ENCODE measurements at regions not wholly inside any gene's neighbourhood (a gene's known extent, or its start where the extent isn't known, plus 50 kb on each side); places are given as distances from the start of the nearest gene placed in this dataset.
A peak's percentile ranks its signal among the peaks of the same experiment; 100 is the strongest.

DNA sequence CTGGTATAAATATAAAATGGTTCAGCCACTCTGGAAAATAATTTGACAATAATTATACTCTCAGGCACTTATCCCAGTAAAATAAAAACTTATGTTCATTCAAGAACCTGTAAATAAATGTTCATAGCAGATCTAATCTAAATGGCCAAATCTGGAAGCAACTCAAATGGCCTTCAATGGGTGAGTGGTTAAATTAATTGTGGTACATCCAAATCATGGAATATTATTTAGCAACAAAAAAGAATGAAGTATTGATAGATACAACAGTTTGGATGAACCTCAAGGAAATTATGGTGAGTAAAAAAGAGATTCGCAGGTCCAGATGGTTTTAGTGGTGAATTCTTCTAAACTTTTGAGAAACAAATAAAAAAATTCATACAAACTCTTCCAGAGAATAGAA, 287.0 kb upstream of the ZC3H12C start:
- intact Hi-C loops (cut with micrococcal nuclease; ENCODE audit: unreplicated experiment), result no loop called here
- POLR2A ChIA-PET (ENCODE audit: unreplicated experiment), result no interaction called here
- BruUV-seq (replicated peaks), result no TSS peak
- Histone ChIP-seq H4K20me1 (ENCODE audit: insufficient read depth) (no peaks in the 10 kb centered on the region), H3K4me3 (no peak overlapping the region), H3K9me2 (ENCODE audit: insufficient read depth) (no peaks in the 10 kb centered on the region), H3K36me3 (ENCODE audit: low read depth) (no peaks in the 10 kb centered on the region), H3K4me2 (no peak overlapping the region), H3K4me1 (replicated peaks; ENCODE audit: insufficient read depth) (no peaks in the 10 kb centered on the region), H3K79me2 (ENCODE audit: low read depth) (no peaks in the 10 kb centered on the region), H3K27me3 (ENCODE audit: insufficient read depth, low read depth) (no peaks in the 10 kb centered on the region), H3F3A (ENCODE audit: insufficient read depth, low read depth) (no peaks in the 10 kb centered on the region), H3K9me3 (ENCODE audit: insufficient read depth, low read depth) (no peaks in the 10 kb centered on the region), H3K27ac (no peak overlapping the region), H2AFZ (no peak overlapping the region)
- CTCF ChIA-PET, result no interaction called here
- no peak for DNase-seq
- no peak for TF ChIP-seq EZH2 (IDR thresholded peaks at IDR 0.05; ENCODE audit: low read depth)
- no peak for TF ChIP-seq CTCF (conservative IDR thresholded peaks at IDR 0.05)

DNA sequence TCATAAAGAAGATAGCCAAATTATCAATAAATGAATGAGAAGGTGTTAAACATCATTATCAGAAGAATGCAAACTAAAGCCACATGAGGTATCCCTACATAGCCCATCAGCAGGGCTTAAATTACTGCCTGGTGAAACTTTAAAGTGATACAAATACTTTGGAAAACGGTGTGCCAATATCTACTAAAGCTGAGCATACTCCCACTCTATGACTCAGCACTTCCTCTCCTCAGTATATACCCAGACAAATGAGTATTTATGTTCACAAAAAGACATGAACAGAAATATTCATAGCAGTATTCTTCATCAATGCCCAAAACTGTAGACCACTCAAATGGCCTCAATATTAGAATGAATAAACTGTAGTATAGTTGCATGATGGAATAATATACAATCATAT, 284.6 kb upstream of the ZC3H12C start:
- no peaks in the 10 kb centered on the region for H3K4me1 ChIP-seq (replicated peaks; ENCODE audit: insufficient read depth)
- no TSS peak for BruUV-seq (replicated peaks)
- no peaks in the 10 kb centered on the region for H3K79me2 ChIP-seq (ENCODE audit: low read depth)
- intact Hi-C loops (cut with micrococcal nuclease; ENCODE audit: unreplicated experiment), result no loop called here
- no peaks in the 10 kb centered on the region for H3F3A ChIP-seq (ENCODE audit: insufficient read depth, low read depth)
- H4K20me1 ChIP-seq (ENCODE audit: insufficient read depth), result no peaks in the 10 kb centered on the region
- H3K27me3 ChIP-seq (ENCODE audit: insufficient read depth, low read depth), result peaks cover 3% of the 10 kb centered on the region; the same call in 1 of the 2 replicates
- peak overlapping the region; percentile 30; the same call in 1 of the 2 replicates for H2AFZ ChIP-seq
- H3K9me2 ChIP-seq (ENCODE audit: insufficient read depth), result no peaks in the 10 kb centered on the region
- no peaks in the 10 kb centered on the region for H3K9me3 ChIP-seq (ENCODE audit: insufficient read depth, low read depth)
- DNase-seq, result no peak
- no peak overlapping the region for H3K27ac ChIP-seq
- H3K4me3 ChIP-seq, result no peak overlapping the region
- no peak overlapping the region for H3K4me2 ChIP-seq
- H3K36me3 ChIP-seq (ENCODE audit: low read depth), result no peaks in the 10 kb centered on the region
- ChIA-PET POLR2A (ENCODE audit: unreplicated experiment) (no interaction called here), CTCF (no interaction called here)
- no peak for TF ChIP-seq EZH2 (IDR thresholded peaks at IDR 0.05; ENCODE audit: low read depth)

DNA sequence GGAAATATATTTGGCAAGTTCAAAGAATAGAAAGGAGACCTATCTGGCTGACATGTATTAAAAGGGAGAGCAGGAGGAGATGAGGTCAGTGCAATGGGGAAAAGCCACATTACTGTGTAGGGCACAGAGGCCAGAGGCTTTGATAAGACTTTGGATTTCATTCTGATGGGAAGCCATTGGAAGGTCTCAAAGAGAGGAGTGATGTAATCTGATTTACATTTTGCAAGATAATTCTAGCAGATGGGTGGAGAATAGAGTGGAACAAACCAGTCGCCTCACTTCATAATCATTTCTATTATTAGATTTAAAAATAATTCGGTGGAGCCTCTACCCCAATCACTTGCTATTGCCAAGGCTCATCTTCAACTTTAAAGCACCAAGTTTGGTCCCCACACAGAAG, 278.4 kb upstream of the ZC3H12C start:
- Histone ChIP-seq H3K4me3 (no peak overlapping the region), H3K4me2 (no peak overlapping the region), H3K9me2 (ENCODE audit: insufficient read depth) (no peaks in the 10 kb centered on the region), H3K79me2 (ENCODE audit: low read depth) (no peaks in the 10 kb centered on the region), H3K4me1 (replicated peaks; ENCODE audit: insufficient read depth) (no peaks in the 10 kb centered on the region), H3K27ac (no peak overlapping the region), H4K20me1 (ENCODE audit: insufficient read depth) (no peaks in the 10 kb centered on the region), H2AFZ (no peak overlapping the region), H3K9me3 (ENCODE audit: insufficient read depth, low read depth) (no peaks in the 10 kb centered on the region), H3F3A (ENCODE audit: insufficient read depth, low read depth) (no peaks in the 10 kb centered on the region), H3K27me3 (ENCODE audit: insufficient read depth, low read depth) (peaks cover 5% of the 10 kb centered on the region; the same call in 1 of the 2 replicates), H3K36me3 (ENCODE audit: low read depth) (no peaks in the 10 kb centered on the region)
- no peak for DNase-seq
- intact Hi-C loops (cut with micrococcal nuclease; ENCODE audit: unreplicated experiment), result no loop called here
- BruUV-seq (replicated peaks), result no TSS peak
- CTCF ChIA-PET, result no interaction called here
- POLR2A ChIA-PET (ENCODE audit: unreplicated experiment), result no interaction called here
- TF ChIP-seq EZH2 (IDR thresholded peaks at IDR 0.05; ENCODE audit: low read depth), result no peak
- TF ChIP-seq CTCF (conservative IDR thresholded peaks at IDR 0.05), result no peak

GRCh38 chr11:109815500-109816150, 277.6 kb upstream of the ZC3H12C start:
- Histone ChIP-seq H3K27me3 (ENCODE audit: insufficient read depth, low read depth) (peaks cover 5% of the 10 kb centered on the region; the same call in 1 of the 2 replicates), H3K4me2 (no peak overlapping the region), H3K79me2 (ENCODE audit: low read depth) (no peaks in the 10 kb centered on the region), H2AFZ (no peak overlapping the region), H3K36me3 (ENCODE audit: low read depth) (no peaks in the 10 kb centered on the region), H3K4me3 (no peak overlapping the region), H3K27ac (no peak overlapping the region), H3K4me1 (replicated peaks; ENCODE audit: insufficient read depth) (no peaks in the 10 kb centered on the region), H3K9me3 (ENCODE audit: insufficient read depth, low read depth) (no peaks in the 10 kb centered on the region), H3F3A (ENCODE audit: insufficient read depth, low read depth) (no peaks in the 10 kb centered on the region), H4K20me1 (ENCODE audit: insufficient read depth) (no peaks in the 10 kb centered on the region), H3K9me2 (ENCODE audit: insufficient read depth) (no peaks in the 10 kb centered on the region)
- peak in 1 of 2 experiments; percentile 19 for DNase-seq
- TF ChIP-seq CTCF (conservative IDR thresholded peaks at IDR 0.05) (no peak), EZH2 (IDR thresholded peaks at IDR 0.05; ENCODE audit: low read depth) (no peak)
- intact Hi-C loops (cut with micrococcal nuclease; ENCODE audit: unreplicated experiment), result no loop called here
- ChIA-PET CTCF (no interaction called here), POLR2A (ENCODE audit: unreplicated experiment) (no interaction called here)
- BruUV-seq (replicated peaks), result no TSS peak

Measured in PC-9 (cell line).